IMR-90 (cell line): ENCODE measurements at regions not wholly inside any gene's neighbourhood (a gene's known extent, or its start where the extent isn't known, plus 50 kb on each side); places are given as distances from the start of the nearest gene placed in this dataset.

Experiments
- CEBPB ChIP-seq: IDR thresholded peaks from 2 replicates; pipeline ENCODE4 v1.6.1; 2012; ENCODE audit warnings: low read depth, low read length, improper control_type of control experiment
- CHD1 ChIP-seq: IDR thresholded peaks from 2 replicates; pipeline ENCODE4 v1.6.1; 2012; ENCODE audit warnings: low read depth, low read length, improper control_type of control experiment
- FOS ChIP-seq: fragments of 150-350 bp; IDR thresholded peaks from 2 replicates; pipeline ENCODE4 v1.6.1; 2016; ENCODE audit warnings: low read depth, low read length
- MXI1 ChIP-seq: IDR thresholded peaks from 2 replicates; pipeline ENCODE4 v1.6.1; 2012; ENCODE audit warnings: low read depth, mild to moderate bottlenecking, low read length, moderate library complexity, borderline replicate concordance
- POLR2A ChIP-seq: IDR thresholded peaks from 2 replicates; pipeline ENCODE4 v1.6.1; 2012; ENCODE audit warnings: mild to moderate bottlenecking, low read depth, low read length
- RAD21 ChIP-seq: IDR thresholded peaks from 2 replicates; pipeline ENCODE4 v1.6.1; 2012; ENCODE audit warnings: low read length, improper control_type of control experiment
- RCOR1 ChIP-seq: IDR thresholded peaks from 2 replicates; pipeline ENCODE4 v1.6.1; 2012; ENCODE audit warnings: mild to moderate bottlenecking, low read length, improper control_type of control experiment; ENCODE audit not compliant: insufficient replicate concordance
- RFX5 ChIP-seq: IDR thresholded peaks from 2 replicates; pipeline ENCODE4 v1.8.0; 2012; ENCODE audit warnings: low read depth, mild to moderate bottlenecking, low read length, moderate library complexity
- TF ChIP-seq, protein P1 (sequence below): conservative IDR thresholded peaks from 2 replicates; pipeline ENCODE4 v1.5.1; 2012; ENCODE audit warnings: mild to moderate bottlenecking, low read depth, low read length, improper control_type of control experiment
- TF ChIP-seq, protein P2 (sequence below): fragments of 150-350 bp; IDR thresholded peaks from 2 replicates; pipeline ENCODE4 v1.6.1; 2016; ENCODE audit warnings: low read depth, mild to moderate bottlenecking, low read length, moderate library complexity, borderline replicate concordance
- TF ChIP-seq, protein P3 (sequence below): fragments of 150-350 bp; IDR thresholded peaks from 2 replicates; pipeline ENCODE4 v1.6.1; 2017; ENCODE audit warnings: mild to moderate bottlenecking, antibody characterized with exemption, low read length, low read depth

DNA sequence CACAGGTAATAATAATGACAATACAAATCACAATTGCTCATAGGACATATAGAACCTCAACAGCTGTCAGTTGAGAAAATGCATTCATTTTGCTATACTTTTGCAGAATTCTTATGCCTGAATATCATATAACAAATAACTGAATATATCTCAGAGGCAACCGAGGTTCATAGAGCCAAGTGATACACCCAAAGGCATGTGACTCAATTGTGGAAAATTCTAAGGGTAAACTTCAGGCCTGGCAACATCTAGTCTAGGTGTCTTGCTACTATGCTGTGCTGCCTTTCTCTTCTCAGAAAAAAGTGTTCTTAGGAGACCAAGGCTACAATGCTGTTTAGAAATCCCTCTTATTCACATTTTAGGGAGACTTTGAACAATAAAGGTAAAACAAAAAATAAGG is 270.7 kb downstream of the BAMBI start:
- no peak for TF ChIP-seq CHD1
- TF ChIP-seq, protein P1, sequence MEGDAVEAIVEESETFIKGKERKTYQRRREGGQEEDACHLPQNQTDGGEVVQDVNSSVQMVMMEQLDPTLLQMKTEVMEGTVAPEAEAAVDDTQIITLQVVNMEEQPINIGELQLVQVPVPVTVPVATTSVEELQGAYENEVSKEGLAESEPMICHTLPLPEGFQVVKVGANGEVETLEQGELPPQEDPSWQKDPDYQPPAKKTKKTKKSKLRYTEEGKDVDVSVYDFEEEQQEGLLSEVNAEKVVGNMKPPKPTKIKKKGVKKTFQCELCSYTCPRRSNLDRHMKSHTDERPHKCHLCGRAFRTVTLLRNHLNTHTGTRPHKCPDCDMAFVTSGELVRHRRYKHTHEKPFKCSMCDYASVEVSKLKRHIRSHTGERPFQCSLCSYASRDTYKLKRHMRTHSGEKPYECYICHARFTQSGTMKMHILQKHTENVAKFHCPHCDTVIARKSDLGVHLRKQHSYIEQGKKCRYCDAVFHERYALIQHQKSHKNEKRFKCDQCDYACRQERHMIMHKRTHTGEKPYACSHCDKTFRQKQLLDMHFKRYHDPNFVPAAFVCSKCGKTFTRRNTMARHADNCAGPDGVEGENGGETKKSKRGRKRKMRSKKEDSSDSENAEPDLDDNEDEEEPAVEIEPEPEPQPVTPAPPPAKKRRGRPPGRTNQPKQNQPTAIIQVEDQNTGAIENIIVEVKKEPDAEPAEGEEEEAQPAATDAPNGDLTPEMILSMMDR, result no peak
- no peak for TF ChIP-seq POLR2A
- TF ChIP-seq, protein P2, sequence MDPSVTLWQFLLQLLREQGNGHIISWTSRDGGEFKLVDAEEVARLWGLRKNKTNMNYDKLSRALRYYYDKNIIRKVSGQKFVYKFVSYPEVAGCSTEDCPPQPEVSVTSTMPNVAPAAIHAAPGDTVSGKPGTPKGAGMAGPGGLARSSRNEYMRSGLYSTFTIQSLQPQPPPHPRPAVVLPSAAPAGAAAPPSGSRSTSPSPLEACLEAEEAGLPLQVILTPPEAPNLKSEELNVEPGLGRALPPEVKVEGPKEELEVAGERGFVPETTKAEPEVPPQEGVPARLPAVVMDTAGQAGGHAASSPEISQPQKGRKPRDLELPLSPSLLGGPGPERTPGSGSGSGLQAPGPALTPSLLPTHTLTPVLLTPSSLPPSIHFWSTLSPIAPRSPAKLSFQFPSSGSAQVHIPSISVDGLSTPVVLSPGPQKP, result no peak
- no peak for TF ChIP-seq MXI1
- TF ChIP-seq FOS, result no peak
- TF ChIP-seq RFX5, result no peak
- TF ChIP-seq RCOR1, result no peak
- TF ChIP-seq, protein P3, sequence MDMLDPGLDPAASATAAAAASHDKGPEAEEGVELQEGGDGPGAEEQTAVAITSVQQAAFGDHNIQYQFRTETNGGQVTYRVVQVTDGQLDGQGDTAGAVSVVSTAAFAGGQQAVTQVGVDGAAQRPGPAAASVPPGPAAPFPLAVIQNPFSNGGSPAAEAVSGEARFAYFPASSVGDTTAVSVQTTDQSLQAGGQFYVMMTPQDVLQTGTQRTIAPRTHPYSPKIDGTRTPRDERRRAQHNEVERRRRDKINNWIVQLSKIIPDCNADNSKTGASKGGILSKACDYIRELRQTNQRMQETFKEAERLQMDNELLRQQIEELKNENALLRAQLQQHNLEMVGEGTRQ, result peak; percentile 28; the same call in 1 of the 2 replicates
- no peak for TF ChIP-seq RAD21
- no peak for TF ChIP-seq CEBPB
